ENCODE measurements at regions not wholly inside any gene's neighbourhood (a gene's known extent, or its start where the extent isn't known, plus 50 kb on each side); places are given as distances from the start of the nearest gene placed in this dataset.

DNA sequence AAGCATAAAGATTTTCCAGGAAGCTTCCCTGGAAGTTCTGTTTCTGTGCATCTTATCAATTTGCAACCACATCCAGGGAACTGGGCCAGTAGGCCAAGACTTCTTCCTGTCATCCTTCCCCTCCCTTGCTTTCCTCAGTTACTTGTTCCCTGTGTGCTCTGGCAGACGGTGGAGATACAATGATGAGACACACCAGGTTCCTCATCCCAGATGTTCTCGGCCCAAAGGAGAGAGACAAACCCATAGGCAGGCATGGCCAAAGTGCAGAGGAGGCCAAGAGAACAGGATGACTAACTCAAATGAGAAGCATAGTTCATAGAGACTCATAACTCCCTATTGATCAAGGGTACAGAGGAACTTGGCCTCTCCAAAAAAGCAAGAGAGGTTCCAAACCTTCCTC lies 652.6 kb downstream of the CCDC171 start:
- peaks cover 7% of the 10 kb centered on the region for H3K36me3 Mint-ChIP-seq
- no peak overlapping the region for H3K27ac Mint-ChIP-seq
- peaks cover 22% of the 10 kb centered on the region for H3K9me3 Mint-ChIP-seq
- TF ChIP-seq CTCF (conservative IDR thresholded peaks at IDR 0.05): no peak
- H3K4me3 Mint-ChIP-seq: no peak overlapping the region
- H3K4me1 Mint-ChIP-seq (ENCODE audit: unreplicated experiment): peaks cover 40% of the 10 kb centered on the region
- H3K27me3 Mint-ChIP-seq: peaks cover 9% of the 10 kb centered on the region
- no peak for DNase-seq (ENCODE audit: extremely low spot score, unreplicated experiment)

DNA sequence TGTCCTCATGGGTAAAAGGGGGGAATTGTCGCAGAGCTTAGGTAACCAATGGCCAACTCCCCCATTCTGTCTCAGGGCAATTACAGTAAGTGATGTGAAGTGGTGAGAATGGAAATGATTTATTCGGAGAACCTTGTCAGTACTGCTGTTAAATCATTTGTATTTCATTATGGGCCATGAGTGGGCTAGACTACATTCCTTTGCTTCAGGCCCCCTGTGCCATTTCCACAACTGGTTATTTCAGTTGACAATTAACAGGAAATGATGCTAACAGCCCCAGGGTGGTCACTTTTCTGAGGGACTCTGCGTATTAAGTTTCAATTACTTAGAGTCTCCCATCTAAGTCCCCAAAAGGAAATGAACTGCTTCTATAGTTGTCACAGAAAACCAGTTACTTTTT lies 653.7 kb downstream of the CCDC171 start:
- peaks cover 15% of the 10 kb centered on the region for H3K9me3 Mint-ChIP-seq
- H3K36me3 Mint-ChIP-seq: peaks cover 7% of the 10 kb centered on the region
- peaks cover 40% of the 10 kb centered on the region for H3K4me1 Mint-ChIP-seq (ENCODE audit: unreplicated experiment)
- H3K27me3 Mint-ChIP-seq: peaks cover 3% of the 10 kb centered on the region
- no peak overlapping the region for H3K4me3 Mint-ChIP-seq
- DNase-seq (ENCODE audit: extremely low spot score, unreplicated experiment): no peak
- TF ChIP-seq CTCF (conservative IDR thresholded peaks at IDR 0.05): no peak
- peak overlapping the region; percentile 50 for H3K27ac Mint-ChIP-seq

DNA sequence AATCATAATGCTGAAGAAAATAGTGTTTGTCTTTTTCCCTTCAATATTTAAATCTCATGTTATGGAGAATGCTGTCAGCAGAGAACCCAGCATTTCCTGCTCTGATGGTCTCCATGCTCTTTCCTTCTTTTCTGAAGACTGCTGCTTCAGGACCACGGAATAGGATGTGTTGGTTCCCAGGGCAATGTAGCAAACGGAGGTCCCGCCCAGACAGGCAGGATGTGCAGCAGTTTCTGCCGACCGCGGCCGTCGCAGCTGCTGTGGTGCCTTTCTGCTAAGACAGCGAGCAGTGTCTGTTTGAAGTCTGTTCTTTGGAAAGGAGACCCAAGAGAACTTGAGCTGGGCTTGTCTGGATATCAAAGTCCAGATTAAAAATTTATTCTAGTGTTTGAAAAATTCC lies 654.3 kb downstream of the CCDC171 start:
- TF ChIP-seq CTCF (conservative IDR thresholded peaks at IDR 0.05): no peak
- no peak overlapping the region for H3K27ac Mint-ChIP-seq
- peaks cover 36% of the 10 kb centered on the region for H3K4me1 Mint-ChIP-seq (ENCODE audit: unreplicated experiment)
- H3K36me3 Mint-ChIP-seq: peaks cover 7% of the 10 kb centered on the region
- peak overlapping the region; percentile 53 for H3K4me3 Mint-ChIP-seq
- no peak for DNase-seq (ENCODE audit: extremely low spot score, unreplicated experiment)
- peaks cover 20% of the 10 kb centered on the region for H3K9me3 Mint-ChIP-seq
- H3K27me3 Mint-ChIP-seq: peaks cover 3% of the 10 kb centered on the region

DNA sequence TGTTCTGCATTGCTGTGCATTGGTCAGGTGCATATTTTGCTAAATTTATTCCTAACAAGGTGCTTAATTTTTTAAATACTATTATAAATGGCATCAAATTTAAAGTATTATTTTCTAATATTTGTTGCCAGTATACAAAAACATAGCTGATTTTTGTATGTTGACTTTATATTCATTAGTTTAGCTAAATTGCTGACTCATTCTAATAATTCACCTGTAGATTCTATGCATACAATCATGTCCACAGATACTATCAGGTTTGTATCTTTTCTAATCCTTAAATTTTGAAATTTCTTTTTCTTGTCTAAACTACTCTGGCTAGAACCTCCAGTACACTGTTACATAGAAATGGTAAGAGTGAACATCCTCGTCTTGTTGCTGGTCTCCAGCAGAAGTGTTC lies 657.6 kb downstream of the CCDC171 start:
- H3K27ac Mint-ChIP-seq: no peak overlapping the region
- H3K36me3 Mint-ChIP-seq: peaks cover 6% of the 10 kb centered on the region
- TF ChIP-seq CTCF (conservative IDR thresholded peaks at IDR 0.05): no peak
- peaks cover 23% of the 10 kb centered on the region for H3K4me1 Mint-ChIP-seq (ENCODE audit: unreplicated experiment)
- no peak for DNase-seq (ENCODE audit: extremely low spot score, unreplicated experiment)
- H3K4me3 Mint-ChIP-seq: no peak overlapping the region
- peaks cover 2% of the 10 kb centered on the region for H3K27me3 Mint-ChIP-seq
- peaks cover 13% of the 10 kb centered on the region for H3K9me3 Mint-ChIP-seq

DNA sequence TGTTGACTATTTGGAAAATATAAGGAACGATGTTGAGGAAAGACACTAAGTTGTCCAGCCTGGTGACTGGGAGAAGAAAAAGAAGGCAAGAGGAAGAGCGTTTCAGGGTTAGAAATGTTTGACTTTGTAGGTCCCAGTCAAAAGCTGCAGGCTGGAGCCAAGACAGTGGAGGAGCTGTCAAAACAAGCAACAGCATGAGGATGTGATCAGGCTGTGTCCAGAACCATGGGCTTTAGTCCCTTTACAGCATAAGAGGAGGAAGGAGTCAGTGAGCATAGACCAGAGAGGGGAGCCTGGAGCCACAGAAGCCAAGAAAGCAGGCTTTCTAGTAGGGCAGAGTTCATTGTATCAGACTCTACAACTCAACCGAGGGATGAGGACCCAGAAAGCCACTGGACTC lies 658.5 kb downstream of the BNC2 start:
- H3K4me1 Mint-ChIP-seq (ENCODE audit: unreplicated experiment): peaks cover 11% of the 10 kb centered on the region
- H3K9me3 Mint-ChIP-seq: peaks cover 10% of the 10 kb centered on the region
- TF ChIP-seq CTCF (conservative IDR thresholded peaks at IDR 0.05): no peak
- DNase-seq (ENCODE audit: extremely low spot score, unreplicated experiment): no peak
- H3K4me3 Mint-ChIP-seq: no peak overlapping the region
- H3K27ac Mint-ChIP-seq: no peak overlapping the region
- H3K27me3 Mint-ChIP-seq: no peaks in the 10 kb centered on the region
- H3K36me3 Mint-ChIP-seq: peaks cover 4% of the 10 kb centered on the region
